ENCODE measurements at regions not wholly inside any gene's neighbourhood (a gene's known extent, or its start where the extent isn't known, plus 50 kb on each side); places are given as distances from the start of the nearest gene placed in this dataset.

DNA sequence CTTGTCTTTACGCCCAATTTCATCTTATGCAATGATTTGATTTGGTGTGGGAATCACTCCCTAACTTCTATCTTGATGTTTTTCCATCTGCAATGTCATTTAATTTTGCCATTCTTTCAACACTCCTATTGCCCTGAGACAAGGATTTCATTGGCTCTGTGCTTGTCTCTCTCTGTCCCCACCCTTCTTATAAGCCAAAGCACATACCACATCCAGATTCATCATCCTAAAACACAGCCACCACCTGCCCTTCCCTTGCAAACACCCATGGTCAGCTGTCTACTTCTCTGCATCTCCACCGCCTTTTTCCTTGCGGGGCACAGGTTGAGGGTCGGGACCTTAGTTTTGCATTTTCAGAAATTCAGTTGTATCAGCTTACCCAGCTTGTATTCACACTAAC lies 225.8 kb upstream of the SOX21 start:
- Histone ChIP-seq H3K27ac (ENCODE audit: low read depth, low read length) (no peak overlapping the region), H2AFZ (ENCODE audit: low read depth, low read length) (no peak overlapping the region), H3K4me2 (ENCODE audit: low read length) (no peak overlapping the region), H4K20me1 (ENCODE audit: insufficient read depth, low read length) (no peaks in the 10 kb centered on the region), H3K9me3 (ENCODE audit: insufficient read depth, low read depth, low read length) (no peaks in the 10 kb centered on the region), H3K4me1 (ENCODE audit: insufficient read depth, low read length) (no peaks in the 10 kb centered on the region), H3K36me3 (ENCODE audit: insufficient read depth, low read length) (no peaks in the 10 kb centered on the region), H3K79me2 (ENCODE audit: insufficient read depth, low read length) (no peaks in the 10 kb centered on the region), H3K4me3 (ENCODE audit: insufficient read depth, low read depth, low read length) (no peak overlapping the region), H3K9ac (ENCODE audit: low read length) (no peak overlapping the region), H3K27me3 (ENCODE audit: insufficient read depth, low read length) (peaks cover 3% of the 10 kb centered on the region)
- DNase-seq (ENCODE audit: low read depth) (no peak), FAIRE-seq (no peak)
- Mint-ChIP-seq H3K27ac (ENCODE audit: unreplicated experiment) (no peak overlapping the region), H3K36me3 (ENCODE audit: low read depth, unreplicated experiment) (no peaks in the 10 kb centered on the region), H3K4me3 (ENCODE audit: unreplicated experiment) (no peak overlapping the region), H3K9me3 (ENCODE audit: unreplicated experiment) (peaks cover 7% of the 10 kb centered on the region), H3K4me1 (ENCODE audit: low read depth, unreplicated experiment) (no peaks in the 10 kb centered on the region), H3K27me3 (ENCODE audit: low read depth, unreplicated experiment) (peaks cover 2% of the 10 kb centered on the region)
- TF ChIP-seq EZH2 (IDR thresholded peaks at IDR 0.05; ENCODE audit: insufficient read depth, low read length): no peak
- TF ChIP-seq, protein P1, sequence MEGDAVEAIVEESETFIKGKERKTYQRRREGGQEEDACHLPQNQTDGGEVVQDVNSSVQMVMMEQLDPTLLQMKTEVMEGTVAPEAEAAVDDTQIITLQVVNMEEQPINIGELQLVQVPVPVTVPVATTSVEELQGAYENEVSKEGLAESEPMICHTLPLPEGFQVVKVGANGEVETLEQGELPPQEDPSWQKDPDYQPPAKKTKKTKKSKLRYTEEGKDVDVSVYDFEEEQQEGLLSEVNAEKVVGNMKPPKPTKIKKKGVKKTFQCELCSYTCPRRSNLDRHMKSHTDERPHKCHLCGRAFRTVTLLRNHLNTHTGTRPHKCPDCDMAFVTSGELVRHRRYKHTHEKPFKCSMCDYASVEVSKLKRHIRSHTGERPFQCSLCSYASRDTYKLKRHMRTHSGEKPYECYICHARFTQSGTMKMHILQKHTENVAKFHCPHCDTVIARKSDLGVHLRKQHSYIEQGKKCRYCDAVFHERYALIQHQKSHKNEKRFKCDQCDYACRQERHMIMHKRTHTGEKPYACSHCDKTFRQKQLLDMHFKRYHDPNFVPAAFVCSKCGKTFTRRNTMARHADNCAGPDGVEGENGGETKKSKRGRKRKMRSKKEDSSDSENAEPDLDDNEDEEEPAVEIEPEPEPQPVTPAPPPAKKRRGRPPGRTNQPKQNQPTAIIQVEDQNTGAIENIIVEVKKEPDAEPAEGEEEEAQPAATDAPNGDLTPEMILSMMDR (IDR thresholded peaks at IDR 0.05; ENCODE audit: insufficient read depth, low read depth, low read length): no peak

DNA sequence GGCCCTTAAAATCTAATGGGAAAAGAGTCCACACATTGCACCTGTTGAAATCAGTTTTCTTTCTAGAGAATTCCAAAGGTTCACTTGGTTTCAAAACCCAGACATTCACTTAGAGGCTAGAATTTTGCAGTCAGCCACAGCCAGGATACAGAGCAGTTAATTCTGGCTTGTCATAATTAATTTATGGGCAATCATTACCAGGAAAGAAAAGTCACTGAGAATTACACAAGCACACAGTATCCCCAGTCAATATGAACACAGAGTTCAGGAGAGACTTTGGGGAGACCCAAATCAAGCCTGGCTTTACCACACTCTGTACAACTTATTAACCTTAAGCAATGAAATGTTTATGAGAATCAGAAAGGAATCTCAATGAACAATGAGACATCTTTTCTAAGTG lies 224.3 kb upstream of the SOX21 start:
- Histone ChIP-seq H3K79me2 (ENCODE audit: insufficient read depth, low read length) (no peaks in the 10 kb centered on the region), H3K4me3 (ENCODE audit: insufficient read depth, low read depth, low read length) (no peak overlapping the region), H3K36me3 (ENCODE audit: insufficient read depth, low read length) (no peaks in the 10 kb centered on the region), H2AFZ (ENCODE audit: low read depth, low read length) (no peak overlapping the region), H3K27ac (ENCODE audit: low read depth, low read length) (no peak overlapping the region), H3K9me3 (ENCODE audit: insufficient read depth, low read depth, low read length) (no peaks in the 10 kb centered on the region), H3K27me3 (ENCODE audit: insufficient read depth, low read length) (peaks cover 3% of the 10 kb centered on the region), H3K9ac (ENCODE audit: low read length) (no peak overlapping the region), H3K4me1 (ENCODE audit: insufficient read depth, low read length) (no peaks in the 10 kb centered on the region), H3K4me2 (ENCODE audit: low read length) (no peak overlapping the region), H4K20me1 (ENCODE audit: insufficient read depth, low read length) (no peaks in the 10 kb centered on the region)
- FAIRE-seq: no peak
- TF ChIP-seq, protein P1 (IDR thresholded peaks at IDR 0.05; ENCODE audit: insufficient read depth, low read depth, low read length): no peak
- no peak for TF ChIP-seq EZH2 (IDR thresholded peaks at IDR 0.05; ENCODE audit: insufficient read depth, low read length)
- no peak overlapping the region for H3K4me3 Mint-ChIP-seq (ENCODE audit: unreplicated experiment)
- H3K36me3 Mint-ChIP-seq (ENCODE audit: low read depth, unreplicated experiment): no peaks in the 10 kb centered on the region
- H3K9me3 Mint-ChIP-seq (ENCODE audit: unreplicated experiment): peaks cover 7% of the 10 kb centered on the region
- H3K27me3 Mint-ChIP-seq (ENCODE audit: low read depth, unreplicated experiment): peaks cover 2% of the 10 kb centered on the region
- H3K4me1 Mint-ChIP-seq (ENCODE audit: low read depth, unreplicated experiment): no peaks in the 10 kb centered on the region
- no peak overlapping the region for H3K27ac Mint-ChIP-seq (ENCODE audit: unreplicated experiment)
- no peak for DNase-seq (ENCODE audit: low read depth)

DNA sequence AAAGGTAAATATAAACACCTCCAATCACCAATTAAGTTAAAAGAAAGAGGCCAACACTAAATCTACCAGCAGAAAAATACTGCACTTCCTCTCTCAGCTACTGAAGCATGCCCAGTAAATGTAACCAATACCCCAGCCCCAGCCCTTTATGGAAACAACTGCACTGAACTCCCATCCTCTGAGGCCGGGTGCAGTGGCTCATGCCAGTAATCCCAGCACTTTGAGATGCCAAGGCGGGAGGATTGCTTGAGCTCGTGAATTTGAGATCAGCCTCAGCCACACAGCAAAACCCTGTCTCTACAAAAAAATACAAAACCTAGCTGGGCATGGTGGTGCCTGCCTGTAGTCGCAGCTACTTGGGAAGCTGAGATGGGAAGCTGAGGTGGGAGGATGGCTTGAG lies 221.6 kb upstream of the SOX21 start:
- H3K27ac Mint-ChIP-seq (ENCODE audit: unreplicated experiment): peak overlapping the region; percentile 35
- Histone ChIP-seq H2AFZ (ENCODE audit: low read depth, low read length) (no peak overlapping the region), H3K36me3 (ENCODE audit: insufficient read depth, low read length) (no peaks in the 10 kb centered on the region), H3K9ac (ENCODE audit: low read length) (no peak overlapping the region), H3K4me3 (ENCODE audit: insufficient read depth, low read depth, low read length) (no peak overlapping the region), H3K9me3 (ENCODE audit: insufficient read depth, low read depth, low read length) (no peaks in the 10 kb centered on the region), H3K79me2 (ENCODE audit: insufficient read depth, low read length) (no peaks in the 10 kb centered on the region), H3K27me3 (ENCODE audit: insufficient read depth, low read length) (peaks cover 2% of the 10 kb centered on the region), H4K20me1 (ENCODE audit: insufficient read depth, low read length) (no peaks in the 10 kb centered on the region), H3K27ac (ENCODE audit: low read depth, low read length) (no peak overlapping the region), H3K4me1 (ENCODE audit: insufficient read depth, low read length) (no peaks in the 10 kb centered on the region), H3K4me2 (ENCODE audit: low read length) (no peak overlapping the region)
- no peaks in the 10 kb centered on the region for H3K36me3 Mint-ChIP-seq (ENCODE audit: low read depth, unreplicated experiment)
- H3K4me3 Mint-ChIP-seq (ENCODE audit: unreplicated experiment): no peak overlapping the region
- TF ChIP-seq, protein P1 (IDR thresholded peaks at IDR 0.05; ENCODE audit: insufficient read depth, low read depth, low read length): no peak
- no peak for TF ChIP-seq EZH2 (IDR thresholded peaks at IDR 0.05; ENCODE audit: insufficient read depth, low read length)
- FAIRE-seq (no peak), DNase-seq (ENCODE audit: low read depth) (no peak)
- H3K4me1 Mint-ChIP-seq (ENCODE audit: low read depth, unreplicated experiment): no peaks in the 10 kb centered on the region
- peaks cover 2% of the 10 kb centered on the region for H3K27me3 Mint-ChIP-seq (ENCODE audit: low read depth, unreplicated experiment)
- H3K9me3 Mint-ChIP-seq (ENCODE audit: unreplicated experiment): peaks cover 5% of the 10 kb centered on the region
